ENCODE measurements at regions not wholly inside any gene's neighbourhood (a gene's known extent, or its start where the extent isn't known, plus 50 kb on each side); places are given as distances from the start of the nearest gene placed in this dataset.

GRCh38 chr4:140257461-140258305 lies 103.7 kb upstream of the MAML3 start:
- ChIA-PET CTCF (no interaction called here), RAD21 (ENCODE audit: low non-redundant PET in 1 of 2, low total read pairs in 2 of 2, uncharacterized antibody in 2 of 2, unreplicated experiment in 2 of 2) (no interaction called here), POLR2A (interaction anchor here (2.1 kb wide), 1 partner anchor 43 kb away, joined by 4 read pairs; no protein-coding TSS in a partner anchor)
- Histone ChIP-seq H3K4me3 (replicated peaks in 1 of 2; ENCODE audit: low read depth in 1 of 2, low read length in 2 of 2) (no peak overlapping the region), H3K9ac (ENCODE audit: low read length) (no peak overlapping the region), H3K9me3 (ENCODE audit: control insufficient read depth in 1 of 2, insufficient read depth in 1 of 2, low read depth in 1 of 2, low read length in 2 of 2) (no peaks in the 10 kb centered on the region), H3K4me1 (ENCODE audit: control insufficient read depth in 1 of 2, insufficient read depth in 2 of 2, low read length in 2 of 2) (peaks cover 2 to 46% of the 10 kb centered on the region in 2 experiments; a peak in 3 of 4 replicates), H3K79me2 (ENCODE audit: insufficient read depth, low read length) (no peaks in the 10 kb centered on the region), H3K27me3 (ENCODE audit: insufficient read depth, low read length) (no peaks in the 10 kb centered on the region), H2AFZ (ENCODE audit: low read depth, low read length, poor library complexity, severe bottlenecking) (no peak overlapping the region), H3K9me2 (ENCODE audit: insufficient read depth) (no peaks in the 10 kb centered on the region), H3K36me3 (ENCODE audit: control insufficient read depth in 1 of 2, insufficient read depth in 2 of 2, low read length in 2 of 2) (no peaks in the 10 kb centered on the region), H4K20me1 (ENCODE audit: insufficient read depth) (no peaks in the 10 kb centered on the region), H3K4me2 (ENCODE audit: low read length) (peak overlapping the region; percentile 38), H3K27ac (ENCODE audit: low read depth, low read length) (no peak overlapping the region)
- ATAC-seq = no peak
- TF ChIP-seq EGR1 (IDR thresholded peaks at IDR 0.05; ENCODE audit: low read depth) = no peak
- no peak for TF ChIP-seq SIN3A (IDR thresholded peaks at IDR 0.05; ENCODE audit: low read depth)
- intact Hi-C loops (cut with micrococcal nuclease) = loop anchor here (10.0 kb wide), 1 partner anchor 597 kb away; no protein-coding TSS in a partner anchor
- DNase-seq (ENCODE audit: low read depth, low spot score) = no peak
- BruUV-seq (replicated peaks) = no TSS peak

DNA sequence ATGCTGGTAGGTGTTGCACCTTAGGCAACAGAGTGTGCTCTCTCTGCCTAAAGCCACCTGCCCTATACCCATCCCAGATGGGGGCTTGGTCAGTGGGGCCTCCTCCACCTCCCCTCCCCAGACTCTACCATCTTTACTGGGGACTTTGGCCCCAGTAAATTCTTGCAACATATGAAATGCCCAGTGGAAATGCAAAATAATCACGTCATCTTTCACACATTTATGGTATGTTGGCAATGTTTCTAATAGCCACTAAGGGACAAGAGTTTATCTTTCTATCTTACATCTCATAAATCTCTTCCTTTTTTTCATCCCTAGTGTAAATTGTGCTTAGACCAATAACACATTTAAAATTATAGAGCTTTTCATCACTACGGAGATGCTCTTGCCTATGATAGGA lies 103.0 kb upstream of the MAML3 start:
- no peak for DNase-seq (ENCODE audit: low read depth, low spot score)
- ChIA-PET POLR2A (interaction anchor here (2.1 kb wide), 1 partner anchor 44 kb away, joined by 4 read pairs; no protein-coding TSS in a partner anchor), RAD21 (ENCODE audit: low non-redundant PET in 1 of 2, low total read pairs in 2 of 2, uncharacterized antibody in 2 of 2, unreplicated experiment in 2 of 2) (no interaction called here), CTCF (no interaction called here)
- Histone ChIP-seq H3K9me2 (ENCODE audit: insufficient read depth) (no peaks in the 10 kb centered on the region), H3K27me3 (ENCODE audit: insufficient read depth, low read length) (no peaks in the 10 kb centered on the region), H3K79me2 (ENCODE audit: insufficient read depth, low read length) (no peaks in the 10 kb centered on the region), H3K9me3 (ENCODE audit: control insufficient read depth in 1 of 2, insufficient read depth in 1 of 2, low read depth in 1 of 2, low read length in 2 of 2) (no peaks in the 10 kb centered on the region), H3K27ac (ENCODE audit: low read depth, low read length) (no peak overlapping the region), H3K4me1 (ENCODE audit: control insufficient read depth in 1 of 2, insufficient read depth in 2 of 2, low read length in 2 of 2) (peaks cover 2 to 53% of the 10 kb centered on the region in 2 experiments; a peak in 3 of 4 replicates), H3K9ac (ENCODE audit: low read length) (no peak overlapping the region), H2AFZ (ENCODE audit: low read depth, low read length, poor library complexity, severe bottlenecking) (no peak overlapping the region), H3K4me2 (ENCODE audit: low read length) (peak overlapping the region; percentile 38), H3K4me3 (replicated peaks in 1 of 2; ENCODE audit: low read depth in 1 of 2, low read length in 2 of 2) (no peak overlapping the region), H3K36me3 (ENCODE audit: control insufficient read depth in 1 of 2, insufficient read depth in 2 of 2, low read length in 2 of 2) (no peaks in the 10 kb centered on the region), H4K20me1 (ENCODE audit: insufficient read depth) (no peaks in the 10 kb centered on the region)
- intact Hi-C loops (cut with micrococcal nuclease) = loop anchor here (10.0 kb wide), 1 partner anchor 598 kb away; no protein-coding TSS in a partner anchor
- no TSS peak for BruUV-seq (replicated peaks)
- TF ChIP-seq POLR2A (IDR thresholded peaks at IDR 0.05; ENCODE audit: borderline replicate concordance, extremely low read depth, insufficient read depth, insufficient read length) (no peak), ELF1 (IDR thresholded peaks at IDR 0.05; ENCODE audit: borderline replicate concordance, low read depth) (no peak), SP1 (IDR thresholded peaks at IDR 0.05; ENCODE audit: low read depth) (no peak), EZH2phosphoT487 (IDR thresholded peaks at IDR 0.05; ENCODE audit: borderline replicate concordance) (no peak), EZH2 (IDR thresholded peaks at IDR 0.05) (no peak), MAX (IDR thresholded peaks at IDR 0.05) (no peak), CBX3 (IDR thresholded peaks at IDR 0.05; ENCODE audit: low read depth) (no peak), ZNF274 (IDR thresholded peaks at IDR 0.05; ENCODE audit: low read depth, low read length) (no peak), JUND (IDR thresholded peaks at IDR 0.05) (no peak), SRF (IDR thresholded peaks at IDR 0.05; ENCODE audit: low read depth) (no peak), SIN3A (IDR thresholded peaks at IDR 0.05; ENCODE audit: low read depth) (no peak), ZFX (IDR thresholded peaks at IDR 0.05) (no peak)
- TF ChIP-seq, protein P1, sequence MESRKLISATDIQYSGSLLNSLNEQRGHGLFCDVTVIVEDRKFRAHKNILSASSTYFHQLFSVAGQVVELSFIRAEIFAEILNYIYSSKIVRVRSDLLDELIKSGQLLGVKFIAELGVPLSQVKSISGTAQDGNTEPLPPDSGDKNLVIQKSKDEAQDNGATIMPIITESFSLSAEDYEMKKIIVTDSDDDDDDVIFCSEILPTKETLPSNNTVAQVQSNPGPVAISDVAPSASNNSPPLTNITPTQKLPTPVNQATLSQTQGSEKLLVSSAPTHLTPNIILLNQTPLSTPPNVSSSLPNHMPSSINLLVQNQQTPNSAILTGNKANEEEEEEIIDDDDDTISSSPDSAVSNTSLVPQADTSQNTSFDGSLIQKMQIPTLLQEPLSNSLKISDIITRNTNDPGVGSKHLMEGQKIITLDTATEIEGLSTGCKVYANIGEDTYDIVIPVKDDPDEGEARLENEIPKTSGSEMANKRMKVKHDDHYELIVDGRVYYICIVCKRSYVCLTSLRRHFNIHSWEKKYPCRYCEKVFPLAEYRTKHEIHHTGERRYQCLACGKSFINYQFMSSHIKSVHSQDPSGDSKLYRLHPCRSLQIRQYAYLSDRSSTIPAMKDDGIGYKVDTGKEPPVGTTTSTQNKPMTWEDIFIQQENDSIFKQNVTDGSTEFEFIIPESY (IDR thresholded peaks at IDR 0.05; ENCODE audit: extremely low read depth, insufficient replicate concordance, low read length) = no peak
- TF ChIP-seq, protein P2, sequence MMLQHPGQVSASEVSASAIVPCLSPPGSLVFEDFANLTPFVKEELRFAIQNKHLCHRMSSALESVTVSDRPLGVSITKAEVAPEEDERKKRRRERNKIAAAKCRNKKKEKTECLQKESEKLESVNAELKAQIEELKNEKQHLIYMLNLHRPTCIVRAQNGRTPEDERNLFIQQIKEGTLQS (IDR thresholded peaks at IDR 0.05) = no peak
- ATAC-seq = no peak

Data from HCT116 (cell line).